ENCODE measurements at regions not wholly inside any gene's neighbourhood (a gene's known extent, or its start where the extent isn't known, plus 50 kb on each side); places are given as distances from the start of the nearest gene placed in this dataset.
"Not testable (repeated sequence)": the region's sequence is repeated elsewhere in the genome, so short reads cannot be mapped to it uniquely, and the experiment has no call there.

- TF ChIP-seq POLR2A (IDR thresholded peaks at IDR 0.05; ENCODE audit: low read depth, low read length); TAF1 (IDR thresholded peaks at IDR 0.05; ENCODE audit: borderline replicate concordance, low read depth, low read length): not testable (repeated sequence)
Observed at GRCh38 chr17:20692706-20693105, 113.2 kb downstream of the CDRT15L2 start.
